ENCODE measurements at regions not wholly inside any gene's neighbourhood (a gene's known extent, or its start where the extent isn't known, plus 50 kb on each side); places are given as distances from the start of the nearest gene placed in this dataset.
"Not testable (repeated sequence)": the region's sequence is repeated elsewhere in the genome, so short reads cannot be mapped to it uniquely, and the experiment has no call there.

GRCh38 chr14:82999802-83000201, 1466.1 kb upstream of the SEL1L start:
- POLR2A ChIA-PET: no interaction called here
- no peak for DNase-seq (ENCODE audit: extremely low spot score)
- TF ChIP-seq SUZ12 (IDR thresholded peaks at IDR 0.05): no peak
- no peak for TF ChIP-seq TARDBP (IDR thresholded peaks at IDR 0.05)
- no peak for TF ChIP-seq ZNF384 (IDR thresholded peaks at IDR 0.05)
- TF ChIP-seq CTBP1 (IDR thresholded peaks at IDR 0.05; ENCODE audit: borderline replicate concordance): no peak
- TF ChIP-seq L3MBTL2 (conservative IDR thresholded peaks at IDR 0.05): no peak
- CTCF ChIA-PET: no interaction called here

- CTCF ChIA-PET: interaction anchor here (0.7 kb wide), 1 partner anchor 752 kb away, joined by 3 read pairs; no protein-coding TSS in a partner anchor
- TF ChIP-seq TARDBP (IDR thresholded peaks at IDR 0.05) (no peak), LEF1 (IDR thresholded peaks at IDR 0.05; ENCODE audit: borderline replicate concordance) (no peak), CTBP1 (IDR thresholded peaks at IDR 0.05; ENCODE audit: borderline replicate concordance) (no peak)
- DNase-seq (ENCODE audit: extremely low spot score): no peak
- POLR2A ChIA-PET: no interaction called here
Measured at GRCh38 chr14:83004456-83005006, 1470.9 kb upstream of the SEL1L start.

GRCh38 chr14:83006121-83006670, 1472.5 kb upstream of the SEL1L start:
- ChIA-PET CTCF (interaction anchor here (0.6 kb wide), 1 partner anchor 236 kb away, joined by 3 read pairs; no protein-coding TSS in a partner anchor), POLR2A (no interaction called here)
- TF ChIP-seq TARDBP (IDR thresholded peaks at IDR 0.05) (no peak), SP1 (IDR thresholded peaks at IDR 0.05) (no peak), ZNF384 (IDR thresholded peaks at IDR 0.05) (no peak), PKNOX1 (IDR thresholded peaks at IDR 0.05) (no peak), HDGF (IDR thresholded peaks at IDR 0.05; ENCODE audit: borderline replicate concordance) (no peak), FOXM1 (IDR thresholded peaks at IDR 0.05; ENCODE audit: borderline replicate concordance) (no peak), ELF4 (IDR thresholded peaks at IDR 0.05) (no peak)
- DNase-seq (ENCODE audit: extremely low spot score): no peak

- CTCF ChIA-PET, POLR2A ChIA-PET: not testable (repeated sequence)
Measured at GRCh38 chr14:83007052-83007451, 1473.4 kb upstream of the SEL1L start.

GRCh38 chr14:83007641-83008225, 1474.1 kb upstream of the SEL1L start:
- ChIA-PET POLR2A (no interaction called here), CTCF (no interaction called here)
- TF ChIP-seq NFRKB (IDR thresholded peaks at IDR 0.05): no peak
- no peak for TF ChIP-seq CTBP1 (IDR thresholded peaks at IDR 0.05; ENCODE audit: borderline replicate concordance)
- no peak for TF ChIP-seq FOXK2 (IDR thresholded peaks at IDR 0.05)
- no peak for TF ChIP-seq LEF1 (IDR thresholded peaks at IDR 0.05; ENCODE audit: borderline replicate concordance)
- TF ChIP-seq ELF4 (IDR thresholded peaks at IDR 0.05): no peak
- TF ChIP-seq ZNF384 (IDR thresholded peaks at IDR 0.05): no peak
- no peak for TF ChIP-seq BHLHE40 (IDR thresholded peaks at IDR 0.05; ENCODE audit: borderline replicate concordance)
- no peak for TF ChIP-seq L3MBTL2 (conservative IDR thresholded peaks at IDR 0.05)
- TF ChIP-seq SP1 (IDR thresholded peaks at IDR 0.05): no peak
- no peak for DNase-seq (ENCODE audit: extremely low spot score)

More at GRCh38 chr14:83007052-83007451, 1473.4 kb upstream of the SEL1L start:
- DNase-seq (ENCODE audit: extremely low spot score): not testable (repeated sequence)

GRCh38 chr14:83017296-83017695, 1483.6 kb upstream of the SEL1L start:
- ChIA-PET POLR2A (no interaction called here), CTCF (no interaction called here)
- TF ChIP-seq PKNOX1 (IDR thresholded peaks at IDR 0.05): no peak
- no peak for DNase-seq (ENCODE audit: extremely low spot score)

GRCh38 chr14:83019744-83020414, 1486.2 kb upstream of the SEL1L start:
- ChIA-PET CTCF (no interaction called here), POLR2A (no interaction called here)
- TF ChIP-seq NFRKB (IDR thresholded peaks at IDR 0.05) (no peak), L3MBTL2 (conservative IDR thresholded peaks at IDR 0.05) (no peak), CTBP1 (IDR thresholded peaks at IDR 0.05; ENCODE audit: borderline replicate concordance) (no peak), SUZ12 (IDR thresholded peaks at IDR 0.05) (no peak), ELF4 (IDR thresholded peaks at IDR 0.05) (no peak), LEF1 (IDR thresholded peaks at IDR 0.05; ENCODE audit: borderline replicate concordance) (no peak), FOXA1 (IDR thresholded peaks at IDR 0.05) (no peak), FOXM1 (IDR thresholded peaks at IDR 0.05; ENCODE audit: borderline replicate concordance) (no peak), FOXK2 (IDR thresholded peaks at IDR 0.05) (no peak)
- no peak for DNase-seq (ENCODE audit: extremely low spot score)

- CTCF ChIA-PET: no interaction called here
- no peak for DNase-seq (ENCODE audit: extremely low spot score)
- TF ChIP-seq TARDBP (IDR thresholded peaks at IDR 0.05) (no peak), SP1 (IDR thresholded peaks at IDR 0.05) (no peak), ZNF384 (IDR thresholded peaks at IDR 0.05) (no peak), FOXM1 (IDR thresholded peaks at IDR 0.05; ENCODE audit: borderline replicate concordance) (no peak), CTBP1 (IDR thresholded peaks at IDR 0.05; ENCODE audit: borderline replicate concordance) (no peak), NFRKB (IDR thresholded peaks at IDR 0.05) (no peak), HDGF (IDR thresholded peaks at IDR 0.05; ENCODE audit: borderline replicate concordance) (no peak), ARNT (IDR thresholded peaks at IDR 0.05) (no peak), L3MBTL2 (conservative IDR thresholded peaks at IDR 0.05) (no peak), FOXA1 (IDR thresholded peaks at IDR 0.05) (no peak), LEF1 (IDR thresholded peaks at IDR 0.05; ENCODE audit: borderline replicate concordance) (no peak), SUZ12 (IDR thresholded peaks at IDR 0.05) (no peak)
- POLR2A ChIA-PET: no interaction called here
Measured at GRCh38 chr14:83021323-83021722, 1487.7 kb upstream of the SEL1L start.
